Testis (tissue), 2 donors: ENCODE measurements at regions not wholly inside any gene's neighbourhood (a gene's known extent, or its start where the extent isn't known, plus 50 kb on each side); places are given as distances from the start of the nearest gene placed in this dataset.

Experiments used
- DNase-seq: peaks from one replicate; pipeline ENCODE4 v3.0.0-alpha.2; 2019
- H3K27ac ChIP-seq, 2 donors: fragments of 200-600 bp; sonication (generic); one replicate each; pipeline ENCODE4 v1.5.1; 2019
- H3K27me3 ChIP-seq: fragments of 200-600 bp; sonication (generic); one replicate; pipeline ENCODE4 v1.5.1; 2019
- H3K36me3 ChIP-seq: fragments of 200-600 bp; sonication (generic); one replicate; pipeline ENCODE4 v1.5.1; 2017; ENCODE audit warnings: low read depth; ENCODE audit errors: missing control alignments
- H3K4me1 ChIP-seq: fragments of 200-600 bp; sonication (generic); one replicate; pipeline ENCODE4 v1.5.1; 2019
- H3K4me3 ChIP-seq, 2 donors: fragments of 200-600 bp; sonication (generic); one replicate each; pipeline ENCODE4 v1.5.1; 2017 to 2019
- H3K9me3 ChIP-seq: fragments of 200-600 bp; sonication (generic); one replicate; pipeline ENCODE4 v1.5.1; 2017
- POLR2A ChIP-seq: fragments of 450-650 bp; IDR thresholded peaks from one replicate; pipeline ENCODE4 v1.6.1; 2017; ENCODE audit warnings: antibody characterized with exemption, mild to moderate bottlenecking, moderate library complexity
- WGBS, 2 donors: methylation state at CpG; one replicate each; pipeline ENCODE4 v1.1.5; 2018; 5-methylcytosine and 5-hydroxymethylcytosine counted together
- intact Hi-C: fragments of 100-400 bp; cut with DNase I; formaldehyde crosslinking; loops from one replicate; pipeline ENCODE4 v1.15.1; 2023; ENCODE audit warnings: low total_unique reads
- TF ChIP-seq, protein P1 (sequence below), 3 experiments: fragments of 450-650 bp in 2 of 3; fragments of 200-600 bp in 1 of 3; sonication (generic) in 1 of 3; IDR thresholded peaks; one replicate each; pipeline ENCODE4 v1.5.1; 2016 to 2019; ENCODE audit warnings: antibody characterized with exemption in 3 of 3, mild to moderate bottlenecking in 2 of 3, moderate library complexity in 1 of 3

DNA sequence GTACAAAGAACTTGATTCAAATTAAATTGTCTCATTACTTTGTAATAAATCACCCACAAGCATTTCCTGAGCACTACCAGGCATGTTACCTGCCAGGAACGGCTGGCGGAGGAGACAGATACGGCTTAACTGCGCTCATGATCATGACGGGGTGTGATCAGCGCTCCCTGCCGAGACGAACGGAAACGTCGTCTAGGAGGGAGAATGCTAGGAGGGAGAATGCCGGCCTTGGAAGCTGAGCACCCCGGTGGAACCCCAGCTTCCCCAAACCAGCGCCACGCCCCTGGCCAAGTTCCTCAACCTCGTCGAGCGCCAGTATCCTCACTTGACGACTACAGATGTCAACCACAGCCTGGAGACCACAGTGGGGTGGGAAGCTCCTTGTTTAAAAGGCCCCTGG is 272.8 kb downstream of the CTTN start:
- intact Hi-C loops, result no loop called here
- no peak for DNase-seq
- TF ChIP-seq, protein P1, sequence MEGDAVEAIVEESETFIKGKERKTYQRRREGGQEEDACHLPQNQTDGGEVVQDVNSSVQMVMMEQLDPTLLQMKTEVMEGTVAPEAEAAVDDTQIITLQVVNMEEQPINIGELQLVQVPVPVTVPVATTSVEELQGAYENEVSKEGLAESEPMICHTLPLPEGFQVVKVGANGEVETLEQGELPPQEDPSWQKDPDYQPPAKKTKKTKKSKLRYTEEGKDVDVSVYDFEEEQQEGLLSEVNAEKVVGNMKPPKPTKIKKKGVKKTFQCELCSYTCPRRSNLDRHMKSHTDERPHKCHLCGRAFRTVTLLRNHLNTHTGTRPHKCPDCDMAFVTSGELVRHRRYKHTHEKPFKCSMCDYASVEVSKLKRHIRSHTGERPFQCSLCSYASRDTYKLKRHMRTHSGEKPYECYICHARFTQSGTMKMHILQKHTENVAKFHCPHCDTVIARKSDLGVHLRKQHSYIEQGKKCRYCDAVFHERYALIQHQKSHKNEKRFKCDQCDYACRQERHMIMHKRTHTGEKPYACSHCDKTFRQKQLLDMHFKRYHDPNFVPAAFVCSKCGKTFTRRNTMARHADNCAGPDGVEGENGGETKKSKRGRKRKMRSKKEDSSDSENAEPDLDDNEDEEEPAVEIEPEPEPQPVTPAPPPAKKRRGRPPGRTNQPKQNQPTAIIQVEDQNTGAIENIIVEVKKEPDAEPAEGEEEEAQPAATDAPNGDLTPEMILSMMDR (IDR thresholded peaks at IDR 0.05), result no peak
- TF ChIP-seq POLR2A, result no peak
- H3K36me3 ChIP-seq, result no peaks in the 10 kb centered on the region
- H3K4me1 ChIP-seq, result no peaks in the 10 kb centered on the region
- no peak overlapping the region for H3K27ac ChIP-seq
- 48 to 60% methylated on average over 17 to 19 of the region's 19 CpGs for WGBS, 2 donors
- no peaks in the 10 kb centered on the region for H3K27me3 ChIP-seq
- H3K9me3 ChIP-seq, result no peaks in the 10 kb centered on the region
- H3K4me3 ChIP-seq, result no peak overlapping the region

- WGBS, 2 donors, result 79 to 80% methylated on average over 1 to 5 of the region's 5 CpGs
- Histone ChIP-seq H3K27ac (no peak overlapping the region), H3K9me3 (no peaks in the 10 kb centered on the region), H3K36me3 (no peaks in the 10 kb centered on the region), H3K27me3 (no peaks in the 10 kb centered on the region), H3K4me1 (no peaks in the 10 kb centered on the region), H3K4me3 (no peak overlapping the region)
- intact Hi-C loops, result no loop called here
- DNase-seq, result no peak
- TF ChIP-seq POLR2A, result no peak
- TF ChIP-seq, protein P1 (IDR thresholded peaks at IDR 0.05), result no peak
Observed at GRCh38 chr11:70671611-70672010, 273.3 kb downstream of the CTTN start.

GRCh38 chr11:70672991-70673653 is 274.8 kb downstream of the CTTN start:
- no peak overlapping the region for H3K4me3 ChIP-seq
- 83 to 93% methylated on average over 6 to 8 of the region's 8 CpGs for WGBS, 2 donors
- intact Hi-C loops, result no loop called here
- no peak for DNase-seq
- H3K27me3 ChIP-seq, result no peaks in the 10 kb centered on the region
- no peaks in the 10 kb centered on the region for H3K4me1 ChIP-seq
- H3K27ac ChIP-seq, result no peak overlapping the region
- no peaks in the 10 kb centered on the region for H3K9me3 ChIP-seq
- TF ChIP-seq, protein P1 (IDR thresholded peaks at IDR 0.05), result no peak
- no peak for TF ChIP-seq POLR2A
- no peaks in the 10 kb centered on the region for H3K36me3 ChIP-seq

- Histone ChIP-seq H3K27ac (no peak overlapping the region), H3K9me3 (no peaks in the 10 kb centered on the region), H3K36me3 (no peaks in the 10 kb centered on the region), H3K4me3 (no peak overlapping the region), H3K27me3 (no peaks in the 10 kb centered on the region), H3K4me1 (no peaks in the 10 kb centered on the region)
- 85 to 95% methylated on average over 3 of the region's 3 CpGs for WGBS, 2 donors
- intact Hi-C loops, result no loop called here
- no peak for DNase-seq
- TF ChIP-seq, protein P1 (IDR thresholded peaks at IDR 0.05), result no peak
- no peak for TF ChIP-seq POLR2A
Observed at GRCh38 chr11:70674605-70675004, 276.3 kb downstream of the CTTN start.

- no peaks in the 10 kb centered on the region for H3K4me1 ChIP-seq
- no peaks in the 10 kb centered on the region for H3K9me3 ChIP-seq
- no peak overlapping the region for H3K27ac ChIP-seq
- intact Hi-C loops, result no loop called here
- H3K27me3 ChIP-seq, result no peaks in the 10 kb centered on the region
- WGBS, 2 donors, result 81 to 84% methylated on average over 7 of the region's 7 CpGs
- no peaks in the 10 kb centered on the region for H3K36me3 ChIP-seq
- no peak for DNase-seq
- TF ChIP-seq POLR2A, result no peak
- TF ChIP-seq, protein P1 (IDR thresholded peaks at IDR 0.05), result no peak
- no peak overlapping the region for H3K4me3 ChIP-seq
Observed at GRCh38 chr11:70675697-70676374, 277.5 kb downstream of the CTTN start.
